K562 (cell line): ENCODE measurements at regions not wholly inside any gene's neighbourhood (a gene's known extent, or its start where the extent isn't known, plus 50 kb on each side); places are given as distances from the start of the nearest gene placed in this dataset.

Source experiments
- BRF1 ChIP-seq: IDR thresholded peaks from 3 replicates; pipeline ENCODE4 v1.6.1; 2011; ENCODE audit warnings: borderline replicate concordance, mild to moderate bottlenecking; ENCODE audit not compliant: insufficient read length; ENCODE audit errors: extremely low read depth
- HDGF ChIP-seq: fragments of 450-650 bp; IDR thresholded peaks from 2 replicates; pipeline ENCODE4 v1.6.1; 2016
- KDM4B ChIP-seq, 2 experiments: fragments of 450-650 bp in 1 of 2; sonication (generic) in 1 of 2; IDR thresholded peaks; 2 replicates each; pipeline ENCODE4 v1.6.1; 2016 to 2017; ENCODE audit warnings: borderline replicate concordance in 2 of 2, antibody characterized with exemption in 1 of 2, low read depth in 1 of 2, mild to moderate bottlenecking in 1 of 2
- KLF13 ChIP-seq: fragments of 450-650 bp; IDR thresholded peaks from 2 replicates; pipeline ENCODE4 v1.6.1; 2016; ENCODE audit warnings: missing genetic modification characterization, low read depth, mild to moderate bottlenecking, missing compliant biosample characterization, moderate library complexity, borderline replicate concordance
- LARP7 ChIP-seq: fragments of 450-650 bp; IDR thresholded peaks from 2 replicates; pipeline ENCODE4 v1.6.1; 2016
- POLR2A ChIP-seq: fragments of 450-650 bp; conservative IDR thresholded peaks from 2 replicates; pipeline ENCODE4 v1.6.1; 2016
- POLR2AphosphoS5 ChIP-seq: IDR thresholded peaks from 2 replicates; pipeline ENCODE4 v1.6.1; 2011; ENCODE audit warnings: mild to moderate bottlenecking, low read depth, low read length, moderate library complexity; ENCODE audit not compliant: control insufficient read depth, insufficient read depth
- RCOR1 ChIP-seq, 2 experiments: IDR thresholded peaks; 2 replicates each; pipeline ENCODE4 v1.6.1; 2012; ENCODE audit warnings: low read depth in 2 of 2, low read length in 2 of 2, borderline replicate concordance in 1 of 2, improper control_type of control experiment in 1 of 2
- SMARCB1 ChIP-seq: IDR thresholded peaks from 2 replicates; pipeline ENCODE4 v1.6.1; 2011; ENCODE audit warnings: improper control_type of control experiment, low read depth; ENCODE audit not compliant: insufficient read length
- YY1 ChIP-seq, 3 experiments: IDR thresholded peaks; 2 replicates each; pipeline ENCODE4 v1.6.1; 2011; ENCODE audit warnings: low read length in 2 of 3, mild to moderate bottlenecking in 2 of 3, moderate library complexity in 2 of 3, borderline replicate concordance in 1 of 3, control low read depth in 1 of 3, low read depth in 1 of 3; ENCODE audit not compliant: insufficient read depth in 3 of 3, insufficient replicate concordance in 2 of 3, control insufficient read depth in 1 of 3, insufficient read length in 1 of 3; ENCODE audit errors: extremely low read depth in 1 of 3
- ZFX ChIP-seq: sonication (generic); formaldehyde crosslinking; IDR thresholded peaks from 2 replicates; pipeline ENCODE4 v1.8.0; 2022; ENCODE audit warnings: mild to moderate bottlenecking, missing genetic modification reagents, moderate library complexity
- ZNF217 ChIP-seq: sonication (generic); formaldehyde crosslinking; IDR thresholded peaks from 2 replicates; pipeline ENCODE4 v1.8.0; 2022; ENCODE audit warnings: mild to moderate bottlenecking, missing genetic modification reagents
- TF ChIP-seq, protein P1 (sequence below), 3 experiments: IDR thresholded peaks in 2 of 3; conservative IDR thresholded peaks in 1 of 3; 2 replicates each; pipeline ENCODE4 v1.5.1; 2011 to 2012; ENCODE audit warnings: low read length in 3 of 3, mild to moderate bottlenecking in 3 of 3, control low read depth in 2 of 3, improper control_type of control experiment in 1 of 3, inconsistent platforms in 1 of 3, low read depth in 1 of 3, mixed read lengths in 1 of 3, moderate library complexity in 1 of 3; ENCODE audit not compliant: insufficient read depth in 2 of 3

- TF ChIP-seq LARP7 = no peak
- TF ChIP-seq YY1 (IDR thresholded peaks at IDR 0.05; ENCODE audit: borderline replicate concordance in 1 of 3, control insufficient read depth in 1 of 3, extremely low read depth in 1 of 3, insufficient read depth in 3 of 3, insufficient read length in 1 of 3, insufficient replicate concordance in 2 of 3, low read depth in 1 of 3, low read length in 2 of 3) = no peak
- no peak for TF ChIP-seq BRF1
- TF ChIP-seq ZNF217 (CRISPR knock-in tag) = no peak
- no peak for TF ChIP-seq ZFX
- TF ChIP-seq, protein P1, sequence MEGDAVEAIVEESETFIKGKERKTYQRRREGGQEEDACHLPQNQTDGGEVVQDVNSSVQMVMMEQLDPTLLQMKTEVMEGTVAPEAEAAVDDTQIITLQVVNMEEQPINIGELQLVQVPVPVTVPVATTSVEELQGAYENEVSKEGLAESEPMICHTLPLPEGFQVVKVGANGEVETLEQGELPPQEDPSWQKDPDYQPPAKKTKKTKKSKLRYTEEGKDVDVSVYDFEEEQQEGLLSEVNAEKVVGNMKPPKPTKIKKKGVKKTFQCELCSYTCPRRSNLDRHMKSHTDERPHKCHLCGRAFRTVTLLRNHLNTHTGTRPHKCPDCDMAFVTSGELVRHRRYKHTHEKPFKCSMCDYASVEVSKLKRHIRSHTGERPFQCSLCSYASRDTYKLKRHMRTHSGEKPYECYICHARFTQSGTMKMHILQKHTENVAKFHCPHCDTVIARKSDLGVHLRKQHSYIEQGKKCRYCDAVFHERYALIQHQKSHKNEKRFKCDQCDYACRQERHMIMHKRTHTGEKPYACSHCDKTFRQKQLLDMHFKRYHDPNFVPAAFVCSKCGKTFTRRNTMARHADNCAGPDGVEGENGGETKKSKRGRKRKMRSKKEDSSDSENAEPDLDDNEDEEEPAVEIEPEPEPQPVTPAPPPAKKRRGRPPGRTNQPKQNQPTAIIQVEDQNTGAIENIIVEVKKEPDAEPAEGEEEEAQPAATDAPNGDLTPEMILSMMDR (IDR thresholded peaks at IDR 0.05 in 2 of 3, conservative IDR thresholded peaks at IDR 0.05 in 1 of 3; ENCODE audit: insufficient read depth in 2 of 3, low read depth in 1 of 3, low read length in 3 of 3) = no peak
- TF ChIP-seq SMARCB1 = no peak
- no peak for TF ChIP-seq KDM4B (IDR thresholded peaks at IDR 0.05; ENCODE audit: borderline replicate concordance in 2 of 2, low read depth in 1 of 2)
- TF ChIP-seq POLR2AphosphoS5 = no peak
- TF ChIP-seq POLR2A = no peak
- TF ChIP-seq KLF13 = no peak
- TF ChIP-seq HDGF = no peak
- no peak for TF ChIP-seq RCOR1 (IDR thresholded peaks at IDR 0.05; ENCODE audit: borderline replicate concordance in 1 of 2, low read depth in 2 of 2, low read length in 2 of 2)
Measured at GRCh38 chr13:78176880-78177279, 258.2 kb upstream of the EDNRB start.
